ENCODE measurements at regions not wholly inside any gene's neighbourhood (a gene's known extent, or its start where the extent isn't known, plus 50 kb on each side); places are given as distances from the start of the nearest gene placed in this dataset.

DNA sequence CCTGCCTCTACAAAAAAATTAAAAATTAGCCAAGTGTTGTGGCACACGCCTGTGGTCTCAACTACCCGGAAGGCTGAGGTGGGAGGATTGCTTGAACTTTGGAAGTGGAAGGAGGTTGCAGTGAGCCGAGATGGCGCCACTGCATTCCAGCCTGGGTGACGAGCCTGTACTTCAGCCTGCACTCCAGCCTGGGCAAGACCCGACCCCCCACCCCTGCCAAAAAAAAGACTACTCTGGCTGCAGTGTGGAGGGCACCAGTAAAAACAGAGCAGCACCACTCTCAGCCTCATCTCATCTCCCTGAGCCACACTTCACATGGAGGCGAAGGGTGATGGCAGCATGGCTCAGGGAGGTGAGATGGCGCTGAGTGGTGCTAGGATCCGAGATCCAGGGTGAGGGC, 50.3 kb upstream of the THY1 start:
- H3K4me3 ChIP-seq (replicated peaks in 1 of 3; ENCODE audit: low read depth in 2 of 3, low read length in 3 of 3) = no peak overlapping the region
- H3K4me3 Mint-ChIP-seq = no peak overlapping the region
- H3K9ac ChIP-seq (ENCODE audit: insufficient read depth, low read length, poor library complexity, severe bottlenecking) = no peak overlapping the region
- peaks cover 0 to 2% of the 10 kb centered on the region in 2 donors for H3K9me3 ChIP-seq (replicated peaks in 1 of 2; ENCODE audit: control insufficient read depth in 1 of 2, insufficient read depth in 1 of 2, low read length in 2 of 2)
- no peaks in the 10 kb centered on the region for H3K79me2 ChIP-seq (ENCODE audit: insufficient read depth, low read length)
- no peaks in the 10 kb centered on the region for H3K4me1 ChIP-seq (ENCODE audit: control insufficient read depth in 1 of 2, insufficient read depth in 2 of 2, low read length in 2 of 2)
- DNase-seq = no peak
- no peaks in the 10 kb centered on the region for H4K20me1 ChIP-seq (ENCODE audit: insufficient read depth, low read length)
- no peak overlapping the region for H3K4me2 ChIP-seq (replicated peaks; ENCODE audit: extremely low read depth, low read length, poor library complexity, severe bottlenecking)
- H3K27ac ChIP-seq (ENCODE audit: low read depth in 1 of 2, low read length in 2 of 2) = no peak overlapping the region
- no peaks in the 10 kb centered on the region for H3K36me3 ChIP-seq (replicated peaks in 1 of 2; ENCODE audit: control insufficient read depth in 1 of 2, insufficient read depth in 2 of 2, low read length in 2 of 2)
- TF ChIP-seq, protein P1, sequence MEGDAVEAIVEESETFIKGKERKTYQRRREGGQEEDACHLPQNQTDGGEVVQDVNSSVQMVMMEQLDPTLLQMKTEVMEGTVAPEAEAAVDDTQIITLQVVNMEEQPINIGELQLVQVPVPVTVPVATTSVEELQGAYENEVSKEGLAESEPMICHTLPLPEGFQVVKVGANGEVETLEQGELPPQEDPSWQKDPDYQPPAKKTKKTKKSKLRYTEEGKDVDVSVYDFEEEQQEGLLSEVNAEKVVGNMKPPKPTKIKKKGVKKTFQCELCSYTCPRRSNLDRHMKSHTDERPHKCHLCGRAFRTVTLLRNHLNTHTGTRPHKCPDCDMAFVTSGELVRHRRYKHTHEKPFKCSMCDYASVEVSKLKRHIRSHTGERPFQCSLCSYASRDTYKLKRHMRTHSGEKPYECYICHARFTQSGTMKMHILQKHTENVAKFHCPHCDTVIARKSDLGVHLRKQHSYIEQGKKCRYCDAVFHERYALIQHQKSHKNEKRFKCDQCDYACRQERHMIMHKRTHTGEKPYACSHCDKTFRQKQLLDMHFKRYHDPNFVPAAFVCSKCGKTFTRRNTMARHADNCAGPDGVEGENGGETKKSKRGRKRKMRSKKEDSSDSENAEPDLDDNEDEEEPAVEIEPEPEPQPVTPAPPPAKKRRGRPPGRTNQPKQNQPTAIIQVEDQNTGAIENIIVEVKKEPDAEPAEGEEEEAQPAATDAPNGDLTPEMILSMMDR (IDR thresholded peaks at IDR 0.05) = no peak
- H3K9me3 Mint-ChIP-seq = peaks cover 0 to under 1% (median 0%) of the 10 kb centered on the region in 7 donors
- peaks cover 8 to 27% (median 11%) of the 10 kb centered on the region in 3 donors for H3K27me3 Mint-ChIP-seq (ENCODE audit: low read depth in 3 of 3)
- no peaks in the 10 kb centered on the region for H3K36me3 Mint-ChIP-seq
- intact Hi-C loops (cut with micrococcal nuclease) = loop anchor here in 1 of 2 donors (2.0 kb wide), 1 partner anchor 116 kb away; no protein-coding TSS in a partner anchor
- WGBS (ENCODE audit: insufficient coverage) = no CpG with 5 or more reads among the region's 9 CpGs
- H3K27me3 ChIP-seq (ENCODE audit: control insufficient read depth in 2 of 2, insufficient read depth in 2 of 2, low read length in 2 of 2) = no peaks in the 10 kb centered on the region
- no peak overlapping the region for H3K27ac Mint-ChIP-seq
- H2AFZ ChIP-seq (ENCODE audit: insufficient read depth, low read depth, low read length, poor library complexity, severe bottlenecking) = no peak overlapping the region
- H3K4me1 Mint-ChIP-seq = peaks cover 4% of the 10 kb centered on the region

DNA sequence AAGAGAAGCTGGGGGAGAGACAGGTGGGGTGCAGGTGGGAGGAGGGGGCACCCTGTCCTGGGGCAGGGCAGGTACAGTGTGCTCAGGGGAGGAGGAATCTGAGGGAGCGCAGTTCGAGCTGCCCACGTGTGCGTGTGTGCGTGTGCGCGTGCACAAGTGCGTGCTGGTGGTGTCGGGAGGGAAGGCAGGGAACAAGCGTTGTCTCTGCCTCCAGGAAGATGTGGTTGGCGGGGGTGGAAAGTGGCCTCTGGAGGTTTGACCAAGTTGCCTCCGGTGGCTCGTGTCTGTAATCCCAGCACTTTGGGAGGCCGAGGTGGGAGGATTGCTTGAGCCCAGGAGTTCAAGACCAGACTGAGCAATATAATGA, 49.9 kb upstream of the THY1 start:
- peaks cover 0 to 1% of the 10 kb centered on the region in 2 donors for H3K27me3 ChIP-seq (ENCODE audit: control insufficient read depth in 2 of 2, insufficient read depth in 2 of 2, low read length in 2 of 2)
- no peaks in the 10 kb centered on the region for H4K20me1 ChIP-seq (ENCODE audit: insufficient read depth, low read length)
- peaks cover 0 to 3% of the 10 kb centered on the region in 2 donors for H3K9me3 ChIP-seq (replicated peaks in 1 of 2; ENCODE audit: control insufficient read depth in 1 of 2, insufficient read depth in 1 of 2, low read length in 2 of 2)
- H3K27ac Mint-ChIP-seq = peak overlapping the region in 1 of 7 donors; percentile 22
- H3K9me3 Mint-ChIP-seq = peaks cover 0 to 4% (median 0%) of the 10 kb centered on the region in 7 donors
- H3K79me2 ChIP-seq (ENCODE audit: insufficient read depth, low read length) = no peaks in the 10 kb centered on the region
- H3K27ac ChIP-seq (ENCODE audit: low read depth in 1 of 2, low read length in 2 of 2) = no peak overlapping the region
- H2AFZ ChIP-seq (ENCODE audit: insufficient read depth, low read depth, low read length, poor library complexity, severe bottlenecking) = no peak overlapping the region
- H3K4me2 ChIP-seq (replicated peaks; ENCODE audit: extremely low read depth, low read length, poor library complexity, severe bottlenecking) = no peak overlapping the region
- TF ChIP-seq, protein P1 (IDR thresholded peaks at IDR 0.05) = no peak
- no peak overlapping the region for H3K9ac ChIP-seq (ENCODE audit: insufficient read depth, low read length, poor library complexity, severe bottlenecking)
- H3K4me1 Mint-ChIP-seq = peaks cover 4% of the 10 kb centered on the region
- intact Hi-C loops (cut with micrococcal nuclease) = loop anchor here in 1 of 2 donors (2.0 kb wide), 1 partner anchor 116 kb away; no protein-coding TSS in a partner anchor
- no peak for DNase-seq
- no peaks in the 10 kb centered on the region for H3K36me3 ChIP-seq (replicated peaks in 1 of 2; ENCODE audit: control insufficient read depth in 1 of 2, insufficient read depth in 2 of 2, low read length in 2 of 2)
- H3K27me3 Mint-ChIP-seq (ENCODE audit: low read depth in 3 of 3) = peaks cover 7 to 28% (median 11%) of the 10 kb centered on the region in 3 donors
- no peak overlapping the region for H3K4me3 Mint-ChIP-seq
- H3K36me3 Mint-ChIP-seq = no peaks in the 10 kb centered on the region
- WGBS (ENCODE audit: insufficient coverage) = 75% methylated on average over 11 of the region's 14 CpGs
- no peak overlapping the region for H3K4me3 ChIP-seq (replicated peaks in 1 of 3; ENCODE audit: low read depth in 2 of 3, low read length in 3 of 3)
- H3K4me1 ChIP-seq (ENCODE audit: control insufficient read depth in 1 of 2, insufficient read depth in 2 of 2, low read length in 2 of 2) = no peaks in the 10 kb centered on the region
